BJ (cell line): ENCODE measurements at regions not wholly inside any gene's neighbourhood (a gene's known extent, or its start where the extent isn't known, plus 50 kb on each side); places are given as distances from the start of the nearest gene placed in this dataset.

Experiments
- CTCF ChIA-PET: fragments of 350-600 bp; formaldehyde crosslinking; extraction: SDS; loops from one replicate; lab custom pipeline; 2021; ENCODE audit warnings: antibody characterized with exemption, inconsistent platforms; lab: Yijun Ruan, JAX
- POLR2A ChIA-PET: fragments of 300-600 bp; sonication (Branson Sonifier 250); formaldehyde crosslinking; extraction: SDS; loops from one replicate; lab custom pipeline; 2021; ENCODE audit warnings: antibody characterized with exemption; lab: Charles Lee
- DNase-seq: peaks from one replicate; pipeline ENCODE4 v3.0.0-alpha.2; 2011; ENCODE audit warnings: low read depth
- H3K27me3 ChIP-seq: 2 replicates; pipeline ENCODE4 v1.6.0; 2011; ENCODE audit warnings: low read length; ENCODE audit not compliant: control insufficient read depth, insufficient read depth
- H3K36me3 ChIP-seq: 2 replicates; pipeline ENCODE4 v1.5.1; 2011; ENCODE audit warnings: low read length; ENCODE audit not compliant: control insufficient read depth, insufficient read depth
- H3K4me3 ChIP-seq: 2 replicates; pipeline ENCODE4 v1.5.1; 2011; ENCODE audit warnings: low read depth, mild to moderate bottlenecking, control low read depth, low read length
- TF ChIP-seq, protein P1 (sequence below): IDR thresholded peaks from 2 replicates; pipeline ENCODE4 v1.5.1; 2011; ENCODE audit warnings: low read depth, mild to moderate bottlenecking, control low read depth, inconsistent platforms, low read length, moderate library complexity; ENCODE audit not compliant: insufficient read depth

DNA sequence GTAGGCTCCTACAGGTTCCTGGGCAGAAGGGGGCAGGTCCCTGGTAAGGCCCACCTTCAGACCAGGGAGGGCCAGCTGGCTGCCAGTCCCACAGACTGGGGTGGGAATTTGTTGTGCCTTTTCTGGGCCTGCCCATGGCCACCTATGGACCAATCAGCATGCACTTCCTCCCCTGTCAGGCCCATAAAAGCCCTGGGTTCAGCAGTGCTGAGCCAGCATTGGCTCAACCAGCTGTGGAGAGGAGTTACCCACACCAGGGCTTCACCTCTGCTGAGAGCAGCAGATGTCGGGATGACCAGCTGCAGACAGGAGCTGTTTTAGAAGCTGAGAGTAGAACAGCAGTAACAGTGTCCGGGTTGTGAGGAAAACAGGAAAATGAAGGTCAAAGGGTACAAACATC is 373.4 kb upstream of the ACO1 start:
- ChIA-PET CTCF (no interaction called here), POLR2A (no interaction called here)
- no peaks in the 10 kb centered on the region for H3K36me3 ChIP-seq
- H3K27me3 ChIP-seq, result no peaks in the 10 kb centered on the region
- H3K4me3 ChIP-seq, result no peak overlapping the region
- TF ChIP-seq, protein P1, sequence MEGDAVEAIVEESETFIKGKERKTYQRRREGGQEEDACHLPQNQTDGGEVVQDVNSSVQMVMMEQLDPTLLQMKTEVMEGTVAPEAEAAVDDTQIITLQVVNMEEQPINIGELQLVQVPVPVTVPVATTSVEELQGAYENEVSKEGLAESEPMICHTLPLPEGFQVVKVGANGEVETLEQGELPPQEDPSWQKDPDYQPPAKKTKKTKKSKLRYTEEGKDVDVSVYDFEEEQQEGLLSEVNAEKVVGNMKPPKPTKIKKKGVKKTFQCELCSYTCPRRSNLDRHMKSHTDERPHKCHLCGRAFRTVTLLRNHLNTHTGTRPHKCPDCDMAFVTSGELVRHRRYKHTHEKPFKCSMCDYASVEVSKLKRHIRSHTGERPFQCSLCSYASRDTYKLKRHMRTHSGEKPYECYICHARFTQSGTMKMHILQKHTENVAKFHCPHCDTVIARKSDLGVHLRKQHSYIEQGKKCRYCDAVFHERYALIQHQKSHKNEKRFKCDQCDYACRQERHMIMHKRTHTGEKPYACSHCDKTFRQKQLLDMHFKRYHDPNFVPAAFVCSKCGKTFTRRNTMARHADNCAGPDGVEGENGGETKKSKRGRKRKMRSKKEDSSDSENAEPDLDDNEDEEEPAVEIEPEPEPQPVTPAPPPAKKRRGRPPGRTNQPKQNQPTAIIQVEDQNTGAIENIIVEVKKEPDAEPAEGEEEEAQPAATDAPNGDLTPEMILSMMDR, result no peak
- DNase-seq, result no peak

DNA sequence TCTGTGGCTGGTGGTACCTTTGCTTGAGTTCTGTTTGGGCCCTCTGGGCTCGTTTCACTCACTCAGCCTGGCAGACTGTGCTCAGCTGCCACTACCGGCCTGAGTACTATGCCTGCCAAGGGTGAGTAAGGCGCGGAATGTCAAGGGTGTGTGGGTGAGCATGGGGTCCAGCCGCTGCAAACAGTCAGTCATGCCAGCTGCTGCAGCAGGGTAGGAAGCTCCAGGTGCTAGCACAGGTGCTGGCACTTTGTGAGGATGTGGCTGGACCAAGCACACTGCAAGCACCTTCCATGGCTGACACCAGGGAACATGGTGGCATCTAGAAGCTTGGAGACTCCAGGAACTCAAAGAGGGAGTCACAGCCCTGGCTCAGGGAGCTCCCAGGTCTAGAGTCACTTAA is 368.6 kb upstream of the ACO1 start:
- CTCF ChIA-PET, result no interaction called here
- Histone ChIP-seq H3K27me3 (no peaks in the 10 kb centered on the region), H3K36me3 (no peaks in the 10 kb centered on the region), H3K4me3 (no peak overlapping the region)
- no peak for DNase-seq
- TF ChIP-seq, protein P1, result no peak
- POLR2A ChIA-PET, result no interaction called here

DNA sequence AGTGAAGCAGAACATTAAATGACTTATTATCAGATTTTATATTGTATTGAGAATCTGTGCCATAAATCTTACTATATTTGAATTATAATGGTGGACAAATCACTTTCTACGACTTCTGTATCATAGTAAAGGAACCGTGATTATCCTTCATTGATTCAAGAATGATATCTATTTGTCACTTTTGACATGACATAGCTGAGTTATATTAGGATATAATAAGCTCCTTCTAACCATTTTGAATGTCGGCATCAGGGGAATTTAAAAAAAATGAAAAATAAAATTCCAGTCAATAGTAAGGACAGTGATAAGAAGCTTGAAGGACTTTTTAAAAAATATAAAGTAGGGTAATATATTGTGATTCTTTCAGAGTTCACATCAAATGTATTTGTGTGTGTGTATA is 338.9 kb upstream of the ACO1 start:
- Histone ChIP-seq H3K4me3 (no peak overlapping the region), H3K36me3 (no peaks in the 10 kb centered on the region), H3K27me3 (no peaks in the 10 kb centered on the region)
- TF ChIP-seq, protein P1, result no peak
- POLR2A ChIA-PET, result no interaction called here
- CTCF ChIA-PET, result no interaction called here
- no peak for DNase-seq

DNA sequence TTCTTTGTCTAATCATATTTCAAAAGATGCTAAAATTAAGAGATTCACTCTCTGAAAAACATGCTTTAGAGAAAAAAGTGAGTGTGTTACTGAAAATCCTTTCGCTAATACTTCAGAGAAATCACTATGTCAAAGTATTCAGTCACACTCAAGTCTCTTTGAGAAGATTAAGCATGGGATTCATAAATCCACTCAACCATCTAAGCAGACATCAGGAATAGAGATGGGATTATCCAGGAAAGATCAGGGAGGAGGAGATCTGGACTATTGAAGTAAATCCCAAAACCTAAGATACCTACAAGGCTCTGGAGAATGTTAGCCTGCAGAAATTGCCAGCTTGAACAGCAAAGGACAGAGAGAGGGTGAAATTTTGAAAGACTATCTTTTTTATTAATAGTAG is 317.2 kb upstream of the ACO1 start:
- H3K4me3 ChIP-seq, result no peak overlapping the region
- no peaks in the 10 kb centered on the region for H3K27me3 ChIP-seq
- DNase-seq, result no peak
- TF ChIP-seq, protein P1, result no peak
- ChIA-PET POLR2A (no interaction called here), CTCF (no interaction called here)
- no peaks in the 10 kb centered on the region for H3K36me3 ChIP-seq

DNA sequence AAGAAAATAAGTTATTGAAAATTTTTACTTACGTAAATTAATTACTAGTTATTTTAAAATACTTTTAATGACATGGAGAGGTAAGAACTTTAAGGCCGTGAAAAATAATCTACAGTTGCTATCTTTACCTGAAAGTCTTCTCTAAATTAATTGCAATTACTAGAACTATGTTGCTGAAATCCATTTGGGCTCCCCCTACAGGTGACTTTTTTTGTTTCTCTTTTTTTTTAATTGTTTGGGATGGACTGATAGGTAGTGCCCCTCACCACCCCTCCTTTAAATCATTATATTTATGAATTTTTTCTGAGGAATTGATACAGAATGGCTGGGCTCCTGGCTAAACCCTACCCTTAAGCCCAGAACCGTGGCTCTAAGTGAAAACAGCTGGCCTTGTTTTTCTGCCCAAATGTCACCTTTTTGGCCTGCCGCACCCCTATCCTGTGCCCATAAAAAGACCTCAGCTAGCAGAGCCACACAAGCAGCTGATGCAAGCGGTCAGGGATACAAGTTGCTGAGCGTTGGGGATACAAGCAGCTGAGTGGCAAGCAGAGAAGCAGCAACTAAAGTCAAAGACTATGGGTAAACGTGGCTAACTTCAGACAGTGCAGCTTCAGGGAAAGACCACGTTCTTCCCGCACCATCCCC is 315.2 kb upstream of the ACO1 start:
- H3K4me3 ChIP-seq, result no peak overlapping the region
- no peaks in the 10 kb centered on the region for H3K36me3 ChIP-seq
- CTCF ChIA-PET, result no interaction called here
- H3K27me3 ChIP-seq, result no peaks in the 10 kb centered on the region
- no peak for DNase-seq
- TF ChIP-seq, protein P1, result no peak
- POLR2A ChIA-PET, result no interaction called here
